GM18520 (cell line): ENCODE measurements at regions not wholly inside any gene's neighbourhood (a gene's known extent, or its start where the extent isn't known, plus 50 kb on each side); places are given as distances from the start of the nearest gene placed in this dataset.

Experiments
- ATAC-seq: cut with Tn5 transposase; IDR thresholded peaks from one replicate; pipeline ENCODE4 v1.9.1; 2021; ENCODE audit not compliant: unreplicated experiment

GRCh38 chr11:131297441-131297840 lies 73.0 kb upstream of the NTM start:
- no peak for ATAC-seq

GRCh38 chr11:131299598-131300438 lies 70.6 kb upstream of the NTM start:
- no peak for ATAC-seq

GRCh38 chr11:131300439-131300717 lies 70.0 kb upstream of the NTM start:
- no peak for ATAC-seq

- ATAC-seq = no peak
Measured at GRCh38 chr11:131301306-131301705, 69.1 kb upstream of the NTM start.

GRCh38 chr11:131302836-131303235 lies 67.6 kb upstream of the NTM start:
- ATAC-seq = no peak

GRCh38 chr11:131303611-131304119 lies 66.8 kb upstream of the NTM start:
- no peak for ATAC-seq

- no peak for ATAC-seq
Measured at GRCh38 chr11:131305005-131305404, 65.4 kb upstream of the NTM start.

GRCh38 chr11:131307506-131307905 lies 62.9 kb upstream of the NTM start:
- ATAC-seq = no peak

GRCh38 chr11:131309776-131310175 lies 60.6 kb upstream of the NTM start:
- no peak for ATAC-seq

GRCh38 chr11:131311776-131312514 lies 58.5 kb upstream of the NTM start:
- ATAC-seq = no peak
